HEK293T (cell line): ENCODE measurements at regions not wholly inside any gene's neighbourhood (a gene's known extent, or its start where the extent isn't known, plus 50 kb on each side); places are given as distances from the start of the nearest gene placed in this dataset.
A peak's percentile ranks its signal among the peaks of the same experiment; 100 is the strongest.
"Not testable (repeated sequence)": the region's sequence is repeated elsewhere in the genome, so short reads cannot be mapped to it uniquely, and the experiment has no call there.

ENCODE experiments used
- CTCF ChIA-PET: fragments of 350-600 bp; formaldehyde crosslinking; extraction: SDS; loops from one replicate; lab custom pipeline; 2021; ENCODE audit warnings: antibody characterized with exemption, inconsistent platforms; lab: Yijun Ruan, JAX
- POLR2A ChIA-PET: fragments of 350-600 bp; formaldehyde crosslinking; extraction: SDS; loops from one replicate; lab custom pipeline; 2020; ENCODE audit warnings: antibody characterized with exemption, inconsistent platforms; lab: Yijun Ruan, JAX
- DNase-seq: peaks from one replicate; pipeline ENCODE4 v3.0.0; 2012; ENCODE audit warnings: mixed read lengths; ENCODE audit errors: extremely low spot score
- ARNT ChIP-seq: fragments of 450-650 bp; IDR thresholded peaks from 2 replicates; pipeline ENCODE4 v1.6.1; 2017; ENCODE audit warnings: mild to moderate bottlenecking
- BHLHE40 ChIP-seq: fragments of 450-650 bp; IDR thresholded peaks from 2 replicates; pipeline ENCODE4 v1.6.1; 2016; ENCODE audit warnings: mild to moderate bottlenecking, moderate library complexity, borderline replicate concordance
- CTBP1 ChIP-seq: fragments of 450-650 bp; IDR thresholded peaks from 2 replicates; pipeline ENCODE4 v1.6.1; 2016; ENCODE audit warnings: borderline replicate concordance
- ELF4 ChIP-seq: fragments of 450-650 bp; IDR thresholded peaks from 2 replicates; pipeline ENCODE4 v1.6.1; 2017; ENCODE audit warnings: antibody characterized with exemption
- FOXA1 ChIP-seq: fragments of 450-650 bp; IDR thresholded peaks from 2 replicates; pipeline ENCODE4 v1.6.1; 2016; ENCODE audit warnings: mild to moderate bottlenecking
- FOXK2 ChIP-seq: fragments of 450-650 bp; IDR thresholded peaks from 2 replicates; pipeline ENCODE4 v1.6.1; 2016; ENCODE audit warnings: mild to moderate bottlenecking
- FOXM1 ChIP-seq: fragments of 450-650 bp; IDR thresholded peaks from 2 replicates; pipeline ENCODE4 v1.6.1; 2017; ENCODE audit warnings: mild to moderate bottlenecking, borderline replicate concordance
- HDGF ChIP-seq: fragments of 450-650 bp; IDR thresholded peaks from 2 replicates; pipeline ENCODE4 v1.6.1; 2017; ENCODE audit warnings: antibody characterized with exemption, borderline replicate concordance
- L3MBTL2 ChIP-seq: fragments of 450-650 bp; conservative IDR thresholded peaks from 2 replicates; pipeline ENCODE4 v1.6.1; 2016; ENCODE audit warnings: mild to moderate bottlenecking
- LEF1 ChIP-seq: fragments of 450-650 bp; IDR thresholded peaks from 2 replicates; pipeline ENCODE4 v1.6.1; 2017; ENCODE audit warnings: mild to moderate bottlenecking, borderline replicate concordance
- NFRKB ChIP-seq: fragments of 450-650 bp; IDR thresholded peaks from 2 replicates; pipeline ENCODE4 v1.6.1; 2016; ENCODE audit warnings: mild to moderate bottlenecking, moderate library complexity
- SP1 ChIP-seq: fragments of 450-650 bp; IDR thresholded peaks from 2 replicates; pipeline ENCODE4 v1.6.1; 2017
- SUZ12 ChIP-seq: fragments of 450-650 bp; IDR thresholded peaks from 2 replicates; pipeline ENCODE4 v1.6.1; 2016; ENCODE audit warnings: mild to moderate bottlenecking
- TARDBP ChIP-seq: fragments of 450-650 bp; IDR thresholded peaks from 2 replicates; pipeline ENCODE4 v1.6.1; 2016
- ZNF384 ChIP-seq: fragments of 450-650 bp; IDR thresholded peaks from 2 replicates; pipeline ENCODE4 v1.6.1; 2016
- TF ChIP-seq, protein P1 (sequence below): fragments of 450-650 bp; IDR thresholded peaks from 2 replicates; pipeline ENCODE4 v1.6.1; 2016

DNA sequence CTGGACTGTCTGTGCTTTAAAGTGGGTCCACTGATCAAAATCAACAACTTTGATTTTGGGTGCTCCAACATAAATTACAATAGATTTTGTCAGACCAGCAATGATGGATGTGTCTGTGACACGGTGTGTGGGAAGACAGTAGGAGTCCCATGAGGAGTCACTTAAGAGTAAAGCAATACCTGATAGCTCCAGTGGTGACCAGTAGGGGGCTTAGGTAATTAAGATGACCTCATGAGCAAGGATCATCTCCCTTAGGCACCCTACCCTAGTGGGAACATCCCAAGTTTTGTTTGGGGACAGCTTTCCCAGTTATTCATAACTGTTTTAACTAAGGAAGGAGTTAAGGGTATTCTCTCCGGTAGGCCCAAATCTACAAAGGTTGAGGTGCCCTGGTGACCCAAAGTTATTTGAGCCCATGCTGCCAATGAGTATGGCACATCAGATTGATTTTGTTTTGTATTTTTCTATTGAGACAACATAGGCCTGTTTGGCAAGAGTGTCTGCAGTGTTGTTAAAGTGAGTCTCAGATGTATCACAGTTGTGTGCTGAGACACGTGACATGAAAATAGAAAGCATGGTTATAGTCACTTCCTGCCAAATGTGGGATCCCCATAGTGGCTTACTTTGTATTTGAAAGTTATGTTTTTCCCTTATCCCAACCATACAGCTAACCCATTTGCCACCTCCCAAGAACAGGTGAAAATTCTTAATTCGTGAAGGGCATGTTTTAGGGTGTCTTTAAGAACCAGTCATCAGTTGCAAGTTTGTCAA, 1337.6 kb upstream of the SLC39A10 start:
- ChIA-PET CTCF (no interaction called here), POLR2A (no interaction called here)
- peak; percentile 13 for DNase-seq
- TF ChIP-seq, protein P1, sequence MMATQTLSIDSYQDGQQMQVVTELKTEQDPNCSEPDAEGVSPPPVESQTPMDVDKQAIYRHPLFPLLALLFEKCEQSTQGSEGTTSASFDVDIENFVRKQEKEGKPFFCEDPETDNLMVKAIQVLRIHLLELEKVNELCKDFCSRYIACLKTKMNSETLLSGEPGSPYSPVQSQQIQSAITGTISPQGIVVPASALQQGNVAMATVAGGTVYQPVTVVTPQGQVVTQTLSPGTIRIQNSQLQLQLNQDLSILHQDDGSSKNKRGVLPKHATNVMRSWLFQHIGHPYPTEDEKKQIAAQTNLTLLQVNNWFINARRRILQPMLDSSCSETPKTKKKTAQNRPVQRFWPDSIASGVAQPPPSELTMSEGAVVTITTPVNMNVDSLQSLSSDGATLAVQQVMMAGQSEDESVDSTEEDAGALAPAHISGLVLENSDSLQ, result no peak
- TF ChIP-seq ARNT (no peak), L3MBTL2 (no peak)

DNA sequence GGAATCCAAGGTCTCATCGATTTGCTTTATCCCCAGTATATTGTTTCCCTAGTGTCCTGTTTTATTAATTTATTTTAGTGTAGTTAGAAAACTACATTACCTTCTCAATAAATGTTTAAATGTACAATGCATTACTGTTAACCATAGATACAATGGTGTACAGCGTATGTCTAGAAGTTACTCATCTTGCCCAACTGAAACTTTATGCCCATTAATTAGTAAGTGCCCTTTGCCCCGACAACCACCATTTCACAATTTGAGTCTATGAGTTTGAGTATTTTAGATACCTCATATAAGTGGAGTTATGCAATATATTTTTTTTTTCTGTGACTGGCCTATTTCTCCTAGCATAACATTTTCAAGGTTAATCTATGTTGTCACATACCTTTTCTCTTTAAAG, 1343.0 kb upstream of the SLC39A10 start:
- ChIA-PET POLR2A (no interaction called here), CTCF (no interaction called here)
- TF ChIP-seq LEF1 (no peak), SUZ12 (no peak), SP1 (no peak), ELF4 (no peak), CTBP1 (no peak)
- TF ChIP-seq, protein P1, result no peak
- no peak for DNase-seq

- TF ChIP-seq SP1 (no peak), LEF1 (no peak)
- ChIA-PET CTCF (no interaction called here), POLR2A (no interaction called here)
- no peak for DNase-seq
Observed at GRCh38 chr2:194304191-194304590, 1352.8 kb upstream of the SLC39A10 start.

DNA sequence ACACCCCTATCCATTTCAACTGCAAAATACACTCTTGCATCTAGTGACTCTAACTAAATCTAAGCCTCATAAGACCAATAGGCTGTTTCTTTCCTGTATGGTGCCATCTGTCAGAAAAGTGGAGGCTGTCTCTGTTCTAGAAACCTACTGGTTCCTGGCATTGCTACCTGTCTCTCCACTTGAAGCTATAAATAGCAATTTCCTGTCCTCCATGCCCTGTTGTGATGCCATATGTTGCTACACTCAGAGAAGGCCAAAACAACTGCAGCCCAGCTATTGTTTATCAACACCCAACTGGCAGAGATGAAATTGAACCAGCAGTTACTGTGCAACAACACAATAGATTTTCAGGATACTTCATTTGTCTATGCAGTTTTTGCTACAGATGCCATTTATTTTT, 1355.1 kb upstream of the SLC39A10 start:
- TF ChIP-seq CTBP1 (no peak), FOXK2 (no peak), TARDBP (no peak)
- no peak for DNase-seq
- POLR2A ChIA-PET, result no interaction called here
- CTCF ChIA-PET, result no interaction called here

DNA sequence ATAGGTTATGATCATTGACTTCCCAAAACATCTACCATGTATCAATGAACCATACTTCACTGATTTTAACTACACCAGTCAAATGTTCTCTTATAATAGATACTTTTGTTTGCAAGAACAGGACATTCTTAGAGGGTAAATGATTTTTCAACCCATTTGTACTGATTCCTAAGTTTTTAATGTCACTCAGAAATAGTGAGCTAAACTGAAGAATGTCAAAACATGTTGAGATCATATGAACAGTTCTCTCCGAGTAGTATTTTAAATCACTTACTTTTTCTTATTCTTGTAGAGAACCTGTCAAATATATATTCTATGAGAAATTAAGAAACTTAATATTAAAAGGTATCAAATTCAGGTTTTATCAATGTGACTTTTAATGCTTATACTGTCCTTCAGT, 1362.9 kb upstream of the SLC39A10 start:
- no peak for DNase-seq
- ChIA-PET CTCF (no interaction called here), POLR2A (no interaction called here)
- TF ChIP-seq FOXA1, result no peak
- TF ChIP-seq ARNT, result no peak
- TF ChIP-seq FOXK2, result no peak

- POLR2A ChIA-PET, result no interaction called here
- TF ChIP-seq FOXK2 (no peak), LEF1 (no peak), ARNT (no peak), CTBP1 (no peak), SP1 (no peak), NFRKB (no peak), SUZ12 (no peak), HDGF (no peak), FOXM1 (no peak), L3MBTL2 (no peak), ELF4 (no peak), BHLHE40 (no peak), ZNF384 (no peak)
- TF ChIP-seq, protein P1, result no peak
- CTCF ChIA-PET, result no interaction called here
- no peak for DNase-seq
Observed at GRCh38 chr2:194291104-194291503, 1365.9 kb upstream of the SLC39A10 start.

- TF ChIP-seq FOXA1, result no peak
- no peak for TF ChIP-seq ARNT
- TF ChIP-seq FOXM1, result no peak
- TF ChIP-seq NFRKB, result no peak
- TF ChIP-seq L3MBTL2, result no peak
- no peak for TF ChIP-seq SP1
- no peak for TF ChIP-seq BHLHE40
- TF ChIP-seq TARDBP, result no peak
- TF ChIP-seq FOXK2, result no peak
- TF ChIP-seq SUZ12, result no peak
- no peak for TF ChIP-seq ELF4
- TF ChIP-seq ZNF384, result no peak
- TF ChIP-seq HDGF, result no peak
- TF ChIP-seq, protein P1, result no peak
- no peak for TF ChIP-seq CTBP1
- no peak for TF ChIP-seq LEF1
- CTCF ChIA-PET, result interaction anchor here (0.8 kb wide), 1 partner anchor 472 kb away, joined by 3 read pairs; no protein-coding TSS in a partner anchor
- no peak for DNase-seq
- POLR2A ChIA-PET, result no interaction called here
Observed at GRCh38 chr2:194289712-194290346, 1367.2 kb upstream of the SLC39A10 start.

DNA sequence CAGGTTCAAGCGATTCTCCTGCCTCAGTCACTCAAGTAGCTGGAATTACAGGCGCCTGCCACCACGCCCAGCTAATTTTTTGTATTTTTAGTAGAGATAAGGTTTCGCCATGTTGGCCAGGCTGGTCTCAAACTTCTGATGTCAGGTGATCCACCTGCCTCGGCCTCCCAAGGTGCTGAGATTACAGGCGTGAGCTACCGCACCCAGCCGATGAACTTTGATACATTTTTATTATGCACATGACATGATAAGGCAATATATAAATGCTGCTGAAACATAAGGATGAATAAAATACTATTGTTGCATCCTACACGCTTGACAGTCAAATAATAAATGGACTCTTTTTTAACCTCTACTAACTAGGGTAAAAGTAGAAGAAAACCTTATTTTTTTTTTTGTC, 1380.4 kb upstream of the SLC39A10 start:
- CTCF ChIA-PET, DNase-seq, POLR2A ChIA-PET: not testable (repeated sequence)
